ENCODE measurements at regions not wholly inside any gene's neighbourhood (a gene's known extent, or its start where the extent isn't known, plus 50 kb on each side); places are given as distances from the start of the nearest gene placed in this dataset.

- TF ChIP-seq CTCF (IDR thresholded peaks at IDR 0.05; ENCODE audit: low read depth, low read length) (no peak), MAX (IDR thresholded peaks at IDR 0.05; ENCODE audit: low read depth, low read length) (no peak), MYC (IDR thresholded peaks at IDR 0.05; ENCODE audit: low read depth, low read length) (no peak), POLR2A (IDR thresholded peaks at IDR 0.05; ENCODE audit: extremely low read depth, insufficient read length) (no peak)
These were observed 59.4 kb upstream of the BZW1 start for GRCh38 chr2:200752332-200752731.

Measured in NB4 (cell line).